Fibroblast of pulmonary artery (primary cell): ENCODE measurements at regions not wholly inside any gene's neighbourhood (a gene's known extent, or its start where the extent isn't known, plus 50 kb on each side); places are given as distances from the start of the nearest gene placed in this dataset.

Source experiments
- DNase-seq: peaks from one replicate; pipeline ENCODE4 v3.0.0-alpha.2; 2010; ENCODE audit warnings: low read depth
- H3K4me3 ChIP-seq: replicated peaks from 2 replicates; pipeline ENCODE4 v1.5.1; 2011; ENCODE audit warnings: low read depth, mild to moderate bottlenecking, control low read depth, low read length, moderate library complexity
- TF ChIP-seq, protein P1 (sequence below): IDR thresholded peaks from 2 replicates; pipeline ENCODE4 v1.5.1; 2011; ENCODE audit warnings: mild to moderate bottlenecking, control low read depth, low read length, inconsistent platforms; ENCODE audit errors: missing control alignments

DNA sequence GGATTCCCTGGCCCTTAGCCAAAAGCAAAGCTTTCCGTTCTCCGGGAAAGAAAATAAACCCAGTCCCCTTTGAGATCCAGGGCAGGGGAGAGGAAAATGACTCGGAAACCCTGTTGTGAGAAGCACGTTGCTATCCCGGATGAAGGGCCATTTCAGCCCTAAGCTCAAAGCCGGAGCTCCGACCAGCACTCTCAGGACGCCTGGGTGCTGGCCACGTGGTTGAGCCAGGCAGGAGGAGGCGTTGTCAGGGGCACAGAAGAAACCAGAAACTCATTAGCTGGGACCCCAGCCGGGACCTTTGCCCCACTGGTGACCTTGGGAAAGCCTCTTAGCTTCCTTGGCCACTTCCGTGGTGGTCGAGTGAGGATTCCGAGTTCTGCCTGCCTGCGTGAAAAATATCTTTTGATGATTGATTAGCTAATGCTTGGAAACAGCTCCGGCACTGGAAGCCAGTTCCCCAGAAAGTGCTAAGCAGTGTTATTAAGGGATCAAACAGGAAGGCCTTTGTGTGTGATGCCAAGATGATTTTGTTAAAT, 57.6 kb upstream of the FZD10 start:
- TF ChIP-seq, protein P1, sequence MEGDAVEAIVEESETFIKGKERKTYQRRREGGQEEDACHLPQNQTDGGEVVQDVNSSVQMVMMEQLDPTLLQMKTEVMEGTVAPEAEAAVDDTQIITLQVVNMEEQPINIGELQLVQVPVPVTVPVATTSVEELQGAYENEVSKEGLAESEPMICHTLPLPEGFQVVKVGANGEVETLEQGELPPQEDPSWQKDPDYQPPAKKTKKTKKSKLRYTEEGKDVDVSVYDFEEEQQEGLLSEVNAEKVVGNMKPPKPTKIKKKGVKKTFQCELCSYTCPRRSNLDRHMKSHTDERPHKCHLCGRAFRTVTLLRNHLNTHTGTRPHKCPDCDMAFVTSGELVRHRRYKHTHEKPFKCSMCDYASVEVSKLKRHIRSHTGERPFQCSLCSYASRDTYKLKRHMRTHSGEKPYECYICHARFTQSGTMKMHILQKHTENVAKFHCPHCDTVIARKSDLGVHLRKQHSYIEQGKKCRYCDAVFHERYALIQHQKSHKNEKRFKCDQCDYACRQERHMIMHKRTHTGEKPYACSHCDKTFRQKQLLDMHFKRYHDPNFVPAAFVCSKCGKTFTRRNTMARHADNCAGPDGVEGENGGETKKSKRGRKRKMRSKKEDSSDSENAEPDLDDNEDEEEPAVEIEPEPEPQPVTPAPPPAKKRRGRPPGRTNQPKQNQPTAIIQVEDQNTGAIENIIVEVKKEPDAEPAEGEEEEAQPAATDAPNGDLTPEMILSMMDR: no peak
- DNase-seq: no peak

DNA sequence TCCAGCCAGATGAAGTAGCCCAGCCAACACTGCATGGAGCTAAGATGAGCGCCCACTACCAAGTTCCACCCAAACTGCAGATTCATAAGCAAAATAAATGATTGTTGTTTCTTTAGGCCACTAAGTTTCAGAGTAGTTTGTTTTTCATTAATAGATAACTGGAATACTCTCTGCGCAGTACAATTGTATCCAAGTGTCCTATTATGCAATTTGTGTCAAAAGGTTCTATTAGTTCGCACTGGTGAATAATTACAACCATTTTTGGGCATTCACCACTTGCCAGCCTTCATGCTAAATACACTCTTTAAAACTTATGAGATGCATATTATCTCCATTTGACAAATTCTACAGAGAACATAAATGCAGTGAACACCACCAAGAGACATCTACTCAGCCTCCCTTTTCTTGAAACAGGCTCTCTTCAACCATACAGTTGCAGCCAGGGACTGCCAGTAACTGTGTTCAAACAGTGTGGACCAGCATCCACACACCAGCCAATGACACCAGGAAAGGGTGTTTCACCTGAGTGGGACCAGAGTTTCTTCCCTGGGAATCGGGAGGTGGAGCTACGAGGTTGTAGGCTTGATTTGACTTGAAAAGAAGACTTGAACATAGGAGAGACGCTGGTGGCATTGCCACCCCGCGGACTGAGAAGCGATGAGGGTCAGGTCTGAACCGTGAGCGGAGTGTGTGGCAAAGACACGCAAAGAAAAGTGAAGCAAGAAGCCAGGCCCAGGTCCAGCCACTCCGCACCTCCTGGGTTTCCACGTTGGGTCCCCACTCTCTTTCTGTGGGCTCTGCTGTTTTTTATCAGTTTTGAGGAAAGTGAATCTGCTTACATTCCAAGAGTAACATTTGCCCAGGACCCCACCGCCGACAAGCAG, 53.0 kb upstream of the FZD10 start:
- TF ChIP-seq, protein P1: no peak
- no peak for DNase-seq
- no peak overlapping the region for H3K4me3 ChIP-seq

More for the DNA sequence above, 57.6 kb upstream of the FZD10 start:
- no peak overlapping the region for H3K4me3 ChIP-seq

DNA sequence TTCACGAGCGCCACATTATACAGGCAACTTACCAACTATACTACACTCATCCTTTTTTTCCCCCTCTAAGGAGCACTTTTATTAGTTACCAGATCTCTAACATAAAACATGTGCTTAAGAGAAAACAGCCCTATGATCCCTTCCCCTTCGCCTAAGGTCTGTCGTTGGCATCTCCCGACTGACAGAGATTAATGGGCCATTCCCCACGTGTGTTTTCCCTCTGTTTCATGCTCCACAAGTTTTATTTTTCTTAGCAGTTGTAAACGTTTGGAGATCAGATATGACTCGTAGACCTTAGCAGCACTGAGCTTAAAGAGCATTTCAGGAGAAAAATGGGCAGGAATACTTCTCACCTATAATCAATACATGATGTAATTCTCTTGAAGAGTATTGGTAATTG, 51.4 kb upstream of the FZD10 start:
- no peak for DNase-seq
- no peak overlapping the region for H3K4me3 ChIP-seq
- TF ChIP-seq, protein P1: no peak

- DNase-seq: no peak
- no peak overlapping the region for H3K4me3 ChIP-seq
- TF ChIP-seq, protein P1: no peak
Observed at GRCh38 chr12:130111965-130112496, 50.2 kb upstream of the FZD10 start.
